NCI-H1105 treated with DMSO at 0.1 percent for 48 hours (cell line): ENCODE measurements at regions not wholly inside any gene's neighbourhood (a gene's known extent, or its start where the extent isn't known, plus 50 kb on each side); places are given as distances from the start of the nearest gene placed in this dataset.

Experiments used
- DNase-seq: peaks from one replicate; lab custom pipeline; 2025; lab: John Stamatoyannopoulos, UW

- no peak for DNase-seq
Observed at GRCh38 chr9:673264-673965, 168.1 kb upstream of the DMRT1 start.

DNA sequence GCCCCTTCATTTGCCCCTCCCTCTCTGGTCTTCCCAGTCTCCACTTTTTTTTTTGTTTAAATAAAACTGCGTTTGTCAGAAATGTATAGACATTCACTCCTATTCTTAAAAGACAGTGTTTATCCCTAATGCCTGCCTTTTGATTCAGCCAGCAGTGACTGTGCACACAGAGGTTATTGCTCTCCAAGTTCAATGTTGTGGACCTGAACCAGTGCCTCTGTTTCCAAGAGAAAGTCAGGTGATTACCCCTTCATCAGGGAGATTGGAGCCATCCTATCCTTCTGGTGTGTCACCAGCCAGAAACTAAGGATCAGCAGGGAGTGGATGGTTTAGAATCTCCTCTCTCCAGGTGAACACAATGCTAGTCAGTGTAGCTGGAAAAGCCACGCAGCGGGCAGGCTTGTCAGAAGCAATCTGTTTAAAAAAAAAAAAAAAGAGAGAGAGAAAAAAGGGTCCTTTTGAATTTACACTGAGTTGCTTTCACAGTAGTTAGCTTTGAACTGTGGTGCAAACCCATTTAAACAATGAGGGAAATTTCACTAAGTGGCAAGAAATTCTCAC lies 167.5 kb upstream of the DMRT1 start:
- no peak for DNase-seq

DNA sequence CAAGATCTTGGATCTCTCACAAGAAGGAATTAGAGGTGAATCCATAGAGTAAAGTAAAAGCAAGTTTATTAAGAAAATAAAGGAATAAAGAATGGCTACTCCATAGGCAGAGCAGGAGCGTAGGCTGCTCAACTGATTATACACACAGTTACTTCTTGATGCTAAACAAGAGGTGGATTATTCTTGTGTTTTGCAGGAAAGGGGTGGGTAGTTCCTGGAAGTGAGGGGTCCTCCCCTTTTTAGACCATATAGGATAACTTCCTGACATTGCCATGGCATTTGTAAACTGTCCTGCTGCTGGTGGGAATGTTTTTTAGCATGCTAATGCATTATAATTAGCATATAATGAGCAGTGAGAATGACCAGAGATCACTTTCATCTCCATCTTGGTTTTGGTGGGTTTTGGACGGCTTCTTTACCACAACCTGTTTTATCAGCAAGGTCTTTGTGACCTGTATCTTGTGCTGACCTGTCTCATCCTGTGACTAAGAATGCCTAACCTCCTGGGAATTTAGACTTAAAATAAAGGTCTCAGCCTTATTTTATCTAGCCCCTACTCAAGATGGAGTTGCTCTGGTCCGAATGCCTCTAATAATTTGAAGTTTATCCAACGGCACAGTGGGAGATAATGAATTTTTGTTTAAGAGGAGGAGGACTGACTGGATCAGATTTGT lies 165.7 kb upstream of the DMRT1 start:
- no peak for DNase-seq

DNA sequence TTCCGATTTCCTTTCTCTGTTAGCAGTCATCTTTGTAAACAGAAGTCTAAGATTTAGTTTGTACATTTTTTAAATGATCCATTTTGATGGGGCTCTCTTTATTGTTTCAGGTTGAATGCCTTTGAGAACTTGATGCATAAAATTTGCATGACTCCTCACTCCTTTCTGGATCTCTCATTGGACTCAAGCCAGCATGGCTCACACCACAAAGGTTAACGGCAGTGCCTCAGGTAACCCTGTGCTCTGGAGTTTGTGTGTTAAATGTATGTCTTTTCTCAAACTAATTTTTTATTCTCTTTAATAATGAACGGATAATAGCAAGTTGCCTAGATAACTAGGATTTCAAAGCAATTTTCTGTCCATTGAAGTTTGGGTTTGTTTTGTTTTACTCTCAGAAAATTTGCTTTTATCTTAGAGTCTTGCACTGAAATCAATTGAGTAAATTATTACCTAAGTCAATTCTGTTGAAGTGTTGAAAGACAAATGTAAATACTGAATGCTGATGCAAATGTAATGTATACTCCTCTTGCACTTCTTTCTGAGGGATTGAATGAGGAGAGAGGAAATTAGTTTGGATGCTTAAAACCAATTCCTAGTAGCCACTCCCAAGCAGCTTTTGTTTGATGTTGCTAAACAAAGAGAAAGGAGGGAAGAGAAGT lies 164.6 kb upstream of the DMRT1 start:
- peak; percentile 11 for DNase-seq

GRCh38 chr9:677461-678097 lies 163.9 kb upstream of the DMRT1 start:
- DNase-seq = no peak

DNA sequence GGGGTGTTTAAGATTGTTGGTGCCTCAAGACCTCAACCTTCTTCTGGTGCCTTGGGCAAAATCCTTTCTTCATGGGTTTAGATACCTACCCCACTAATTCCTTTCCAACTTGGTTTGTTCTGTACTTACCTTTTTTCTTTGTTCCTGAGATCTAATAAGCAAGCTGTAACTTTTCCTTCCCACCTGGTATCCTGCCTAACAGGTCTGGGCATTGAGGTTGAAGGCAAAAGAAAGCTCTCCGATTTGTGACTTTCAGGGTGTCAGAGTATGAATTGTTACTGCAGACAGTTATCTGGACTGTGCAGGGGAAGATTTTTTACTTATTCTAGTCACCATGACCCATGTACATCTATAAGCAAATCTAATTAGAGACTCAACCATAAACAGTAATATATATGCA lies 162.6 kb upstream of the DMRT1 start:
- no peak for DNase-seq

GRCh38 chr9:679462-679861 lies 162.0 kb upstream of the DMRT1 start:
- DNase-seq = no peak

DNA sequence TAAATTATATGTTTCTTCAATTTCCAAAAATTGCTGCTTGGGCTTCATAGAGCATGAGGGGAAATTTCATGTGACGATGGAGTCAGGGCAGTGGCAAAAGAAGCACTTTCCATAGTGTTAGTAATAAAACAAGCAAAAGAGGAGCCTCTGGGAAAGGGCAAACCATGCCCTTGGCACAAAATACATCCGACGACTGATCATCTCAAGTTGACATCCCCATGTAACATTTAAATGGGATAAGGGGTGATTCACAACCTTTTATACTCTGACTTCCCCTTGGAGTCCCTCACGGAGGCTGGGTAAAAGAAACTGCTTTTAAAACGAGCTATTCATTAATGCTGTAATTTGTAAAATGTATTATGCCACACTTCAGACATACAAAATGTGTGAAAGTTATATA lies 161.4 kb upstream of the DMRT1 start:
- no peak for DNase-seq

- DNase-seq = no peak
Observed at GRCh38 chr9:682633-683508, 158.6 kb upstream of the DMRT1 start.

DNA sequence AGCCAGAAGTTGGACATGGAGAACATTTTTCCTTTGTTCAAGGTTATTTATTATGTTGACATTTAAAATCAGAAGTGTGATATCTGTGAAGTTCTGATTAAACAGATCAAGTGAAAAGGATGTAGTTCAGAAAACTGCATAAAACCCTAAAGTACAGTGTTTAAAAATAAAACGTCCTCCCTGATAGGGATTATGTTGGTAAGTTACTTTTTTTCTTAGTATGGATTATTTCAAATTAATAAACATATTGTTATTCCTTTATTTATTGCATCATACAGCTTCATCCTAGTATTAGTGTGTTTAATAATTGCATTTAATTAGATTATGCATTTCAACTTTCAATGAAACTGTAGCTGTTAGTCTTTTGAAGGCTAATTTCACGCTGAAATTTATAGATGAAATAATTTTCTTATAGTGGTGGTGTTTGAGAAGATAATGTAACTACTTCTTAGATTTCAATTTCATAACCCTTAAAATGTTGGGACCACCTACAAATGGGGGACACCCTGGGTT lies 157.9 kb upstream of the DMRT1 start:
- DNase-seq = no peak

- DNase-seq = no peak
Observed at GRCh38 chr9:684054-684890, 157.2 kb upstream of the DMRT1 start.

DNA sequence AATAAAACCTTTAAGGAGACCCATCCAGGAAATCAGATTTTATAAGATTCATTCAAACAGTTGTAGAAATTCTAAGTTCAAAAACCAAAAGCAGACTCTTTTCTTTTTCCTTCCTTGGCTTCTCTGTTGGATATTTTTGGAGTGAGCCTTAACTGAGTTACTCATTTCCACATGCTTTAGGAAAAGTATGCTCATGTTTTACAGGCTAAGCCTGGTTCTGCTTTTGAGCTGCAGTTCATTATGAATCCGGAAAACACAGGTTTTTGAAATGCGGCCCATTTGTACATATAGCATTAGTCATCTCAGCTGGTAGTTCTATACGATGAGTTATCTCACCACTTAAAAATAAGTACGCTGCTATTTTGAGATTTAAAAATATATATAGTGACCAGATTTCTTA lies 156.6 kb upstream of the DMRT1 start:
- DNase-seq = no peak

- no peak for DNase-seq
Observed at GRCh38 chr9:686321-686813, 155.1 kb upstream of the DMRT1 start.

DNA sequence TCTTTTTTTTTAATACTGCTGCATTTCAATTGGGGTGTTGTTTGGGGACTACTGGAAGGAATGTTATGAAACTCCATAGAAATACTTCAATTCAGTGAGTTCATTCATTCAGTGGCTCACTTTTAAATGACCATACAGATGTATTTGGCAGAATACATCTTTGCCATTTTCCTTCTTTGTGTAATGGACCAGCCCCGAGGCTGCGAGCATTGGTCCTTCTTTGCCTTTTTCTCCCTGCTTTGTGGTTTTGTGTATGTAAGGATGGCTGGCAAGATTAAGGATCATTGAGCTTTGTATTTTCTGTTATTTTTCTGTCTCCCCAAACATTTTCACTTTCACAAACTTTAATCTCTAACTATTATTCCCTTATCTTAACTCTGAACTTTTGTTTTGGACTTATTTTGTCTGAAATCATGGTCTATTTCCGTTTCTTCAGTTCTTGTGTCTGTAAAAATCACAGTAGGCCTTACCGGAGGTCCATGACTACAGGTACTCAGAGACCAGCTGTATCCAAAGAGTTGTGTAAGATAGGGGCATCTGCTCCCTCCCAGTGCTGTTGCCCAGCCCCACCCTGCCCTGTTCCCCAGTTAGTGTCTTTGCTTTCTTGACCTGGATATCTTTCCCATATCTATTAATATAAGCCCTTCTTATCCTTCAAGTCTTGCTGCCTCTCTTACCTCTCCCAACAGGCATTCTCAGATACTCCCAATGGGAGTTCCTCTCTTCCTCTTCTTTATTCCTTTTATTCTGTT lies 154.3 kb upstream of the DMRT1 start:
- no peak for DNase-seq

DNA sequence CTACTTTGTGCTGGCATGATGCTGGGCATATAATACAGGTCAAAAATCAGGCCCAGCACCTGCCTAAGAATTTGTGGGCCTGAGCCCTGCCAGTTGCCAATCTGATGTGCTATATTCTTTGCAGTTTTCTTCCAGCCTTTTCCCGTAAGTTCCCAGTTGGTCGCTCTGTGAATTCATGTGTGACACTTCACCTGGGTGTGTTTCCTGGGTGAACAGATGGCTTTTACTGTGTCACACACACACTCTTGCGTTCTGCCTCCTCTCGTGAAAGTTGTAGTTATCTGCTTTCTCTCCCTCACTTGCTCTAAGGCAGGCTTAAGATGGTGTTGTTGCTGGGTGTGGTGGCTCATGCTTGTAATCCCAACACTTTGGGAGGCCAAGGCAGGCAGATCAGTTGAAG lies 153.5 kb upstream of the DMRT1 start:
- no peak for DNase-seq

DNA sequence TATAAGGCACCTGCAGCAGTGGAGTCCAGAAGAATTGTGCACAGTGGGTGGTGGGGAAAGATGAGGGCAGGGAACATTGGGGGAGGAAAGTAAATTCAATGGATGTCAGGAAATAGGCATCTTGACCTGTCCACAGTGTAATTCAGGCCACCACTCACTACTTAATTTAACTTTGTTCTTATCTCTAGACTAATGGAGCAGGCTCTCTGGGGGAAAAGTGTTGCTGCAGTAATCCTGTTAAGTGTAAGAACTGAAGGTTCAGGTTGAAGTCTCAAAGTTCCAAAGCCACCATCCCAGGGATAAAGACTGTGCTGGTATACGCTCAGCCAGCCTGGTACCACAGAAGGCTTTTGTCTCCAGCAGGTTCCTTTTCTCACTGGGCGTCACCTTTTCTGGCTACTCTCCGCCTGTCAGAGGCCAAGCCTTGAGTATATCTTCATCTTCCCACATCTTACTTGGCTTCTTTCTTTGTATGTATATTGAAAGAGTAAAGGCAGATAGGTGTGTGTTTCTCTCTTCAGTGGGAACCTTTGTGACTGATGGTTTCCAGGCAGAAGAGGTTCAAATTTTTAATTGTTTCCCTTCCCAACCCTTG lies 150.9 kb upstream of the DMRT1 start:
- no peak for DNase-seq

- DNase-seq = no peak
Observed at GRCh38 chr9:691825-692400, 149.6 kb upstream of the DMRT1 start.

- DNase-seq = no peak
Observed at GRCh38 chr9:692636-693129, 148.8 kb upstream of the DMRT1 start.
